H9 (cell line): ENCODE measurements at regions not wholly inside any gene's neighbourhood (a gene's known extent, or its start where the extent isn't known, plus 50 kb on each side); places are given as distances from the start of the nearest gene placed in this dataset.

Experiments used
- DNase-seq: peaks from one replicate; pipeline ENCODE4 v3.0.0-alpha.2; 2017
- H2AFZ ChIP-seq: one replicate; pipeline ENCODE4 v1.6.1; 2013; ENCODE audit warnings: mild to moderate bottlenecking, low read length, control low read depth, moderate library complexity
- H2AK5ac ChIP-seq: 2 replicates; pipeline ENCODE4 v1.6.1; 2013; ENCODE audit warnings: low read length, control low read depth, mixed read lengths; ENCODE audit not compliant: insufficient read length
- H2BK120ac ChIP-seq: one replicate; pipeline ENCODE4 v1.6.1; 2013; ENCODE audit warnings: low read depth, mild to moderate bottlenecking, low read length, control low read depth, inconsistent platforms; ENCODE audit not compliant: poor library complexity, severe bottlenecking
- H2BK12ac ChIP-seq: 2 replicates; pipeline ENCODE4 v1.6.1; 2013; ENCODE audit warnings: low read length, control low read depth, mixed read lengths, low read depth; ENCODE audit not compliant: insufficient read length
- H2BK15ac ChIP-seq: 2 replicates; pipeline ENCODE4 v1.6.1; 2013; ENCODE audit warnings: low read depth, low read length, control low read depth
- H2BK20ac ChIP-seq: one replicate; pipeline ENCODE4 v1.6.1; 2013; ENCODE audit warnings: low read depth, mild to moderate bottlenecking, low read length, control low read depth, inconsistent platforms; ENCODE audit not compliant: poor library complexity, severe bottlenecking
- H2BK5ac ChIP-seq: 2 replicates; pipeline ENCODE4 v1.6.1; 2013; ENCODE audit warnings: low read length, control low read depth, mixed read lengths; ENCODE audit not compliant: insufficient read length
- H3K14ac ChIP-seq: 2 replicates; pipeline ENCODE4 v1.6.1; 2013; ENCODE audit warnings: low read length, control low read depth; ENCODE audit not compliant: insufficient read depth
- H3K18ac ChIP-seq: 2 replicates; pipeline ENCODE4 v1.6.1; 2013; ENCODE audit warnings: low read depth, mild to moderate bottlenecking, mixed read lengths, low read length, control low read depth; ENCODE audit not compliant: insufficient read length
- H3K23ac ChIP-seq: 2 replicates; pipeline ENCODE4 v1.6.1; 2013; ENCODE audit warnings: low read length, control low read depth, mixed read lengths, low read depth; ENCODE audit not compliant: insufficient read length
- H3K23me2 ChIP-seq: 2 replicates; pipeline ENCODE4 v1.6.1; 2013; ENCODE audit warnings: low read depth, mild to moderate bottlenecking, mixed read lengths, low read length, control low read depth; ENCODE audit not compliant: insufficient read length, poor library complexity, severe bottlenecking
- H3K27ac ChIP-seq: 2 replicates; pipeline ENCODE4 v1.5.1; 2013; ENCODE audit warnings: low read length, control low read depth, mixed read lengths, low read depth; ENCODE audit not compliant: insufficient read length
- H3K27me3 ChIP-seq: 2 replicates; pipeline ENCODE4 v1.6.1; 2013; ENCODE audit warnings: low read length, control low read depth, inconsistent platforms; ENCODE audit not compliant: insufficient read depth
- H3K4ac ChIP-seq: 2 replicates; pipeline ENCODE4 v1.6.1; 2013; ENCODE audit warnings: low read depth, mild to moderate bottlenecking, control low read depth, inconsistent platforms, low read length, moderate library complexity
- H3K4me1 ChIP-seq: 2 replicates; pipeline ENCODE4 v1.6.1; 2013; ENCODE audit warnings: low read length, control low read depth, inconsistent platforms; ENCODE audit not compliant: insufficient read depth
- H3K4me2 ChIP-seq: 2 replicates; pipeline ENCODE4 v1.6.1; 2013; ENCODE audit warnings: low read length, control low read depth, mixed read lengths; ENCODE audit not compliant: insufficient read length, insufficient read depth
- H3K56ac ChIP-seq: 2 replicates; pipeline ENCODE4 v1.6.1; 2013; ENCODE audit warnings: low read depth, mild to moderate bottlenecking, mixed read lengths, low read length, control low read depth; ENCODE audit not compliant: insufficient read length
- H3K79me1 ChIP-seq: 2 replicates; pipeline ENCODE4 v1.6.1; 2013; ENCODE audit warnings: low read depth, mild to moderate bottlenecking, moderate library complexity, low read length, control low read depth, inconsistent platforms; ENCODE audit not compliant: insufficient read depth, poor library complexity, severe bottlenecking
- H3K79me2 ChIP-seq: 2 replicates; pipeline ENCODE4 v1.6.1; 2013; ENCODE audit warnings: low read length, control low read depth, inconsistent platforms; ENCODE audit not compliant: insufficient read depth
- H3K9ac ChIP-seq: 2 replicates; pipeline ENCODE4 v1.6.1; 2013; ENCODE audit warnings: low read length, control low read depth, mixed read lengths; ENCODE audit not compliant: insufficient read length; ENCODE audit errors: extremely low read depth
- H3K9me3 ChIP-seq: one replicate; pipeline ENCODE4 v1.6.1; 2013; ENCODE audit warnings: low read depth, low read length, inconsistent platforms; ENCODE audit not compliant: control insufficient read depth
- H3T11ph ChIP-seq: one replicate; pipeline ENCODE4 v1.6.1; 2013; ENCODE audit warnings: mild to moderate bottlenecking, low read length, control low read depth, inconsistent platforms
- H4K20me1 ChIP-seq: one replicate; pipeline ENCODE4 v1.6.1; 2013; ENCODE audit not compliant: control insufficient read depth, insufficient read length, insufficient read depth
- H4K5ac ChIP-seq: 2 replicates; pipeline ENCODE4 v1.6.1; 2013; ENCODE audit warnings: low read depth, mild to moderate bottlenecking, mixed read lengths, low read length, control low read depth; ENCODE audit not compliant: insufficient read length
- H4K8ac ChIP-seq: replicated peaks from 2 replicates; pipeline ENCODE4 v1.6.1; 2013; ENCODE audit warnings: low read length, control low read depth, mixed read lengths, low read depth; ENCODE audit not compliant: insufficient read length
- H4K91ac ChIP-seq: 2 replicates; pipeline ENCODE4 v1.6.1; 2013; ENCODE audit warnings: low read depth, mild to moderate bottlenecking, moderate library complexity, mixed read lengths, low read length, control low read depth; ENCODE audit not compliant: insufficient read length
- H3K27ac Mint-ChIP-seq, 3 experiments: 2 replicates in 2 of 3; 3 replicates in 1 of 3; pipeline ENCODE4 v1.8.0; 2020 to 2021; ENCODE audit warnings: mixed read lengths in 3 of 3, mild to moderate bottlenecking in 1 of 3, moderate library complexity in 1 of 3
- H3K27me3 Mint-ChIP-seq: 2 replicates; pipeline ENCODE4 v1.8.0; 2021; ENCODE audit warnings: low read depth, mild to moderate bottlenecking, moderate library complexity, mixed read lengths
- H3K36me3 Mint-ChIP-seq, 3 experiments: 2 replicates in 2 of 3; 3 replicates in 1 of 3; pipeline ENCODE4 v1.8.0; 2020 to 2021; ENCODE audit warnings: low read depth in 3 of 3, mixed read lengths in 3 of 3; ENCODE audit not compliant: insufficient read depth in 1 of 3
- H3K4me1 Mint-ChIP-seq, 2 experiments: 2 replicates each; pipeline ENCODE4 v1.8.0; 2020; ENCODE audit warnings: mixed read lengths in 2 of 2
- H3K4me3 Mint-ChIP-seq, 2 experiments: 2 replicates in 1 of 2; 3 replicates in 1 of 2; pipeline ENCODE4 v1.8.0; 2020 to 2021; ENCODE audit warnings: mild to moderate bottlenecking in 2 of 2, mixed read lengths in 2 of 2, moderate library complexity in 1 of 2
- H3K9me3 Mint-ChIP-seq, 2 experiments: 2 replicates in 1 of 2; 3 replicates in 1 of 2; pipeline ENCODE4 v1.8.0; 2020; ENCODE audit warnings: mild to moderate bottlenecking in 2 of 2, mixed read lengths in 2 of 2, moderate library complexity in 1 of 2
- CTCF ChIP-seq: fragments of 200-600 bp; sonication (generic); conservative IDR thresholded peaks from 3 replicates; pipeline ENCODE4 v1.8.0; 2021; ENCODE audit warnings: antibody characterized with exemption, mild to moderate bottlenecking
- WGBS: extraction: QIAGEN DNeasy Blood & Tissue Kit; methylation state at CpG from one replicate; pipeline ENCODE4 v1.1.7; 2013; ENCODE audit warnings: missing lambda C conversion rate, low lambda C conversion rate, mixed read lengths; ENCODE audit not compliant: insufficient read length; ENCODE audit errors: extremely low coverage; 5-methylcytosine and 5-hydroxymethylcytosine counted together

- TF ChIP-seq CTCF, result no peak
- Histone ChIP-seq H4K5ac (no peak overlapping the region), H2BK5ac (no peak overlapping the region), H4K91ac (no peak overlapping the region), H3K18ac (no peak overlapping the region), H3K23ac (no peak overlapping the region), H3K79me1 (no peaks in the 10 kb centered on the region), H4K8ac (no peak overlapping the region), H2BK15ac (no peak overlapping the region), H3T11ph (no peak overlapping the region), H4K20me1 (no peaks in the 10 kb centered on the region), H3K79me2 (no peaks in the 10 kb centered on the region), H2BK20ac (no peak overlapping the region), H3K27ac (no peak overlapping the region), H2AK5ac (no peak overlapping the region), H3K56ac (no peak overlapping the region), H3K9ac (no peak overlapping the region), H3K14ac (no peak overlapping the region), H3K4ac (no peak overlapping the region), H3K4me1 (peaks cover 27% of the 10 kb centered on the region), H2AFZ (no peak overlapping the region), H2BK120ac (no peak overlapping the region), H3K9me3 (no peaks in the 10 kb centered on the region), H3K4me2 (no peak overlapping the region), H3K23me2 (no peaks in the 10 kb centered on the region), H2BK12ac (no peak overlapping the region), H3K27me3 (no peaks in the 10 kb centered on the region)
- no peaks in the 10 kb centered on the region for H3K27me3 Mint-ChIP-seq
- no peaks in the 10 kb centered on the region for H3K36me3 Mint-ChIP-seq
- no peak for DNase-seq
- no CpG with 5 or more reads among the region's 7 CpGs for WGBS
- no peak overlapping the region for H3K4me3 Mint-ChIP-seq
- H3K27ac Mint-ChIP-seq, result no peak overlapping the region
- H3K9me3 Mint-ChIP-seq, result no peaks in the 10 kb centered on the region
- peaks cover 39 to 49% of the 10 kb centered on the region in 2 experiments for H3K4me1 Mint-ChIP-seq
These were observed 88.9 kb downstream of the SOWAHC start for GRCh38 chr2:109703077-109703476.
